Heart left ventricle (tissue), 16 donors: ENCODE measurements at regions not wholly inside any gene's neighbourhood (a gene's known extent, or its start where the extent isn't known, plus 50 kb on each side); places are given as distances from the start of the nearest gene placed in this dataset.

Source experiments
- ATAC-seq, 4 donors: fragments of 200-7000 bp; cut with Tn5 transposase; one replicate each; pipeline ENCODE4 v1.9.1; 2020 to 2022; ENCODE audit warnings: moderate library complexity in 4 of 4, mild to moderate bottlenecking in 3 of 4, moderate number of reproducible peaks in 1 of 4
- DNase-seq, 5 donors: peaks; one replicate each; pipeline ENCODE4 v3.0.0-alpha.2; 2020
- H3K27ac ChIP-seq, 12 donors: fragments of 200-600 bp; sonication (generic) in 4 of 12; one replicate each; pipeline versions ENCODE4 v1.5.0 to v1.8.0; 2016 to 2022; ENCODE audit warnings: mild to moderate bottlenecking in 2 of 12
- H3K27me3 ChIP-seq, 9 donors: fragments of 200-600 bp; sonication (generic) in 2 of 9; one replicate each; pipeline versions ENCODE4 v1.5.1 to v1.8.0; 2016 to 2022; ENCODE audit warnings: mild to moderate bottlenecking in 3 of 9
- H3K36me3 ChIP-seq, 9 donors: fragments of 200-600 bp; sonication (generic) in 2 of 9; one replicate each; pipeline versions ENCODE4 v1.5.0 to v1.8.0; 2018 to 2022; ENCODE audit warnings: mild to moderate bottlenecking in 2 of 9
- H3K4me1 ChIP-seq, 12 donors: fragments of 200-600 bp; sonication (generic) in 4 of 12; one replicate each; pipeline versions ENCODE4 v1.5.0 to v1.8.0; 2016 to 2022; ENCODE audit warnings: mild to moderate bottlenecking in 3 of 12
- H3K4me3 ChIP-seq, 12 donors: fragments of 200-600 bp; sonication (generic) in 4 of 12; one replicate each; pipeline versions ENCODE4 v1.5.0 to v1.8.0; 2017 to 2022; ENCODE audit warnings: mild to moderate bottlenecking in 9 of 12, moderate library complexity in 4 of 12
- H3K9me3 ChIP-seq, 12 donors: fragments of 200-600 bp; sonication (generic) in 4 of 12; one replicate each; pipeline versions ENCODE4 v1.5.0 to v1.8.0; 2016 to 2022; ENCODE audit warnings: mild to moderate bottlenecking in 1 of 12
- CTCF ChIP-seq, 12 donors: fragments of 200-600 bp; sonication (generic) in 4 of 12; IDR thresholded peaks; one replicate each; pipeline versions ENCODE4 v1.5.0 to v1.8.0; 2018 to 2022; ENCODE audit warnings: antibody characterized with exemption in 12 of 12, mild to moderate bottlenecking in 5 of 12
- POLR2A ChIP-seq, 2 donors: fragments of 450-650 bp; IDR thresholded peaks; one replicate each; pipeline ENCODE4 v1.6.1; 2017; ENCODE audit warnings: antibody characterized with exemption in 2 of 2, mild to moderate bottlenecking in 2 of 2, moderate library complexity in 2 of 2
- WGBS, 4 donors: extraction: QIAGEN DNeasy Blood & Tissue Kit in 2 of 4; methylation state at CpG; one replicate each; pipeline versions ENCODE4 v1.1.5 to v1.1.7; 2013 to 2018; 5-methylcytosine and 5-hydroxymethylcytosine counted together
- intact Hi-C, 10 donors: fragments of 100-400 bp; cut with DNase I; formaldehyde crosslinking; loops; one replicate each; pipeline versions ENCODE4 v1.11.1 to v1.14.2; 2022
- donor health status: ischemic (EF 13 %, LVEDD 7.1; RV severe dilation, severe dysfunction).
- donor health status: healthy with polysubstance abuse.
- donor health status: DM: no; HTN: yes; CAD: no.
- donor health status: DM: no; HTN: no; CAD: no.
- donor health status: ischemic (EF 25% LVEDD 6.9; RV normal size, moderate dysfunction).
- donor health status: ischemic (EF 25% LVEDD 5.7; RV mildly dilated, moderate dysfunction).
- donor health status: healthy.
- donor health status: DM: yes; HTN: yes; CAD: no.
- donor health status: ischemic (EF 35%, LVEDD 5.7; RV mildly dilated, moderate dysfunction).
- donor health status: nonischemic (EF 11% LVEDD 7.7; RV severe dilation, severe dysfunction).
- donor health status: DM: yes; HTN: yes; CAD: no.
- donor health status: PGD.
- donor health status: ischemic (EF 29% LVEDD 5.4; RV normal size, mild dysfunction).
- donor health status: nonischemic (EF 23%, LVEDD 6.1; RV moderate dilation, normal function).

- intact Hi-C loops = no loop called here
- no peak for DNase-seq
- H3K4me3 ChIP-seq = no peak overlapping the region
- 75 to 87% (median 82%) methylated on average over 5 of the region's 5 CpGs for WGBS, 4 donors
- ATAC-seq = no peak
- H3K9me3 ChIP-seq = no peaks in the 10 kb centered on the region
- H3K36me3 ChIP-seq = no peaks in the 10 kb centered on the region
- H3K27ac ChIP-seq = no peak overlapping the region
- TF ChIP-seq POLR2A (IDR thresholded peaks at IDR 0.05) (no peak), CTCF (IDR thresholded peaks at IDR 0.05) (no peak)
- no peaks in the 10 kb centered on the region for H3K4me1 ChIP-seq
- H3K27me3 ChIP-seq = peaks cover 0 to 15% (median 0%) of the 10 kb centered on the region in 9 donors
Measured at GRCh38 chr4:189500970-189501369, 439.7 kb upstream of the FRG1 start.

GRCh38 chr4:189502841-189503435 lies 437.7 kb upstream of the FRG1 start:
- H3K27me3 ChIP-seq = peaks cover 0 to 8% (median 0%) of the 10 kb centered on the region in 9 donors
- 79 to 83% (median 79%) methylated on average over 12 of the region's 12 CpGs for WGBS, 4 donors
- intact Hi-C loops = no loop called here
- H3K9me3 ChIP-seq = no peaks in the 10 kb centered on the region
- TF ChIP-seq CTCF (IDR thresholded peaks at IDR 0.05) (no peak), POLR2A (IDR thresholded peaks at IDR 0.05) (no peak)
- H3K27ac ChIP-seq = no peak overlapping the region
- H3K4me3 ChIP-seq = no peak overlapping the region
- H3K36me3 ChIP-seq = no peaks in the 10 kb centered on the region
- ATAC-seq (no peak), DNase-seq (no peak)
- H3K4me1 ChIP-seq = no peaks in the 10 kb centered on the region

GRCh38 chr4:189504220-189504619 lies 436.5 kb upstream of the FRG1 start:
- DNase-seq = no peak
- Histone ChIP-seq H3K4me3 (no peak overlapping the region), H3K4me1 (no peaks in the 10 kb centered on the region), H3K9me3 (no peaks in the 10 kb centered on the region), H3K27ac (no peak overlapping the region), H3K27me3 (peaks cover 0 to 4% (median 0%) of the 10 kb centered on the region in 9 donors), H3K36me3 (no peaks in the 10 kb centered on the region)
- intact Hi-C loops = no loop called here
- TF ChIP-seq POLR2A (IDR thresholded peaks at IDR 0.05) (no peak), CTCF (IDR thresholded peaks at IDR 0.05) (no peak)
- ATAC-seq = no peak
- WGBS, 4 donors = 33 to 47% (median 45%) methylated on average over 2 of the region's 2 CpGs

GRCh38 chr4:189505380-189505779 lies 435.3 kb upstream of the FRG1 start:
- WGBS, 4 donors = 95% methylated on average over 3 of the region's 3 CpGs
- Histone ChIP-seq H3K36me3 (no peaks in the 10 kb centered on the region), H3K27ac (no peak overlapping the region), H3K9me3 (peaks cover 0 to 7% (median 0%) of the 10 kb centered on the region in 12 donors), H3K4me3 (no peak overlapping the region), H3K4me1 (no peaks in the 10 kb centered on the region), H3K27me3 (peaks cover 0 to 4% (median 0%) of the 10 kb centered on the region in 9 donors)
- intact Hi-C loops = no loop called here
- TF ChIP-seq CTCF (IDR thresholded peaks at IDR 0.05) (no peak), POLR2A (IDR thresholded peaks at IDR 0.05) (no peak)
- ATAC-seq (no peak), DNase-seq (no peak)
